ENCODE measurements at regions not wholly inside any gene's neighbourhood (a gene's known extent, or its start where the extent isn't known, plus 50 kb on each side); places are given as distances from the start of the nearest gene placed in this dataset.
A peak's percentile ranks its signal among the peaks of the same experiment; 100 is the strongest.

- Histone ChIP-seq H2AFZ (ENCODE audit: low read length) (no peak overlapping the region), H3K9me3 (ENCODE audit: low read length) (no peaks in the 10 kb centered on the region), H3K36me3 (ENCODE audit: insufficient read depth, low read length) (no peaks in the 10 kb centered on the region), H3K27ac (ENCODE audit: low read length) (no peak overlapping the region), H3K79me2 (ENCODE audit: low read length) (no peaks in the 10 kb centered on the region), H3K4me2 (ENCODE audit: low read depth, low read length, poor library complexity, severe bottlenecking) (no peak overlapping the region), H3K9me2 (replicated peaks; ENCODE audit: insufficient read depth, low read length) (no peaks in the 10 kb centered on the region), H4K20me1 (ENCODE audit: insufficient read depth, low read depth, low read length) (no peaks in the 10 kb centered on the region), H3K4me3 (ENCODE audit: low read length) (no peak overlapping the region), H3K27me3 (ENCODE audit: low read length) (no peaks in the 10 kb centered on the region), H3K4me1 (ENCODE audit: low read length) (no peaks in the 10 kb centered on the region), H3K9ac (ENCODE audit: low read length) (no peak overlapping the region)
- no peak for DNase-seq
These were observed 154.8 kb upstream of the TOM1L1 start for GRCh38 chr17:54745862-54746261.

GRCh38 chr17:54749157-54749556 lies 151.5 kb upstream of the TOM1L1 start:
- H3K9me2 ChIP-seq (replicated peaks; ENCODE audit: insufficient read depth, low read length): no peaks in the 10 kb centered on the region
- no peak overlapping the region for H3K4me3 ChIP-seq (ENCODE audit: low read length)
- H3K4me1 ChIP-seq (ENCODE audit: low read length): no peaks in the 10 kb centered on the region
- H3K9ac ChIP-seq (ENCODE audit: low read length): no peak overlapping the region
- DNase-seq: no peak
- H3K79me2 ChIP-seq (ENCODE audit: low read length): no peaks in the 10 kb centered on the region
- no peaks in the 10 kb centered on the region for H4K20me1 ChIP-seq (ENCODE audit: insufficient read depth, low read depth, low read length)
- H3K27me3 ChIP-seq (ENCODE audit: low read length): no peaks in the 10 kb centered on the region
- H3K27ac ChIP-seq (ENCODE audit: low read length): no peak overlapping the region
- H3K9me3 ChIP-seq (ENCODE audit: low read length): no peaks in the 10 kb centered on the region
- no peaks in the 10 kb centered on the region for H3K36me3 ChIP-seq (ENCODE audit: insufficient read depth, low read length)
- no peak overlapping the region for H3K4me2 ChIP-seq (ENCODE audit: low read depth, low read length, poor library complexity, severe bottlenecking)
- H2AFZ ChIP-seq (ENCODE audit: low read length): no peak overlapping the region

- Histone ChIP-seq H3K4me2 (ENCODE audit: low read depth, low read length, poor library complexity, severe bottlenecking) (no peak overlapping the region), H3K36me3 (ENCODE audit: insufficient read depth, low read length) (no peaks in the 10 kb centered on the region), H2AFZ (ENCODE audit: low read length) (no peak overlapping the region), H3K27ac (ENCODE audit: low read length) (no peak overlapping the region), H3K9me3 (ENCODE audit: low read length) (no peaks in the 10 kb centered on the region), H3K9me2 (replicated peaks; ENCODE audit: insufficient read depth, low read length) (no peaks in the 10 kb centered on the region), H3K9ac (ENCODE audit: low read length) (no peak overlapping the region), H3K79me2 (ENCODE audit: low read length) (no peaks in the 10 kb centered on the region), H3K4me1 (ENCODE audit: low read length) (no peaks in the 10 kb centered on the region), H4K20me1 (ENCODE audit: insufficient read depth, low read depth, low read length) (no peaks in the 10 kb centered on the region), H3K27me3 (ENCODE audit: low read length) (no peaks in the 10 kb centered on the region), H3K4me3 (ENCODE audit: low read length) (no peak overlapping the region)
- DNase-seq: peak; percentile 77
These were observed 146.1 kb upstream of the TOM1L1 start for GRCh38 chr17:54754560-54754959.

- no peak overlapping the region for H3K4me2 ChIP-seq (ENCODE audit: low read depth, low read length, poor library complexity, severe bottlenecking)
- no peak for DNase-seq
- no peak overlapping the region for H3K27ac ChIP-seq (ENCODE audit: low read length)
- no peaks in the 10 kb centered on the region for H4K20me1 ChIP-seq (ENCODE audit: insufficient read depth, low read depth, low read length)
- no peaks in the 10 kb centered on the region for H3K9me2 ChIP-seq (replicated peaks; ENCODE audit: insufficient read depth, low read length)
- H3K9me3 ChIP-seq (ENCODE audit: low read length): peaks cover 10% of the 10 kb centered on the region; the same call in 1 of the 2 replicates
- no peak overlapping the region for H3K4me3 ChIP-seq (ENCODE audit: low read length)
- H2AFZ ChIP-seq (ENCODE audit: low read length): no peak overlapping the region
- H3K36me3 ChIP-seq (ENCODE audit: insufficient read depth, low read length): no peaks in the 10 kb centered on the region
- no peaks in the 10 kb centered on the region for H3K27me3 ChIP-seq (ENCODE audit: low read length)
- no peaks in the 10 kb centered on the region for H3K4me1 ChIP-seq (ENCODE audit: low read length)
- no peaks in the 10 kb centered on the region for H3K79me2 ChIP-seq (ENCODE audit: low read length)
- no peak overlapping the region for H3K9ac ChIP-seq (ENCODE audit: low read length)
These were observed 139.8 kb upstream of the TOM1L1 start for GRCh38 chr17:54760836-54761235.

- Histone ChIP-seq H3K4me3 (ENCODE audit: low read length) (no peak overlapping the region), H2AFZ (ENCODE audit: low read length) (no peak overlapping the region), H3K4me1 (ENCODE audit: low read length) (no peaks in the 10 kb centered on the region), H3K79me2 (ENCODE audit: low read length) (no peaks in the 10 kb centered on the region), H3K36me3 (ENCODE audit: insufficient read depth, low read length) (no peaks in the 10 kb centered on the region), H3K9me2 (replicated peaks; ENCODE audit: insufficient read depth, low read length) (0 out of 2 replicates have a peak, but pooled peaks cover 4% of the 10 kb centered on the region), H3K9ac (ENCODE audit: low read length) (no peak overlapping the region), H4K20me1 (ENCODE audit: insufficient read depth, low read depth, low read length) (no peaks in the 10 kb centered on the region), H3K4me2 (ENCODE audit: low read depth, low read length, poor library complexity, severe bottlenecking) (no peak overlapping the region), H3K9me3 (ENCODE audit: low read length) (no peaks in the 10 kb centered on the region), H3K27me3 (ENCODE audit: low read length) (0 out of 2 replicates have a peak, but pooled peaks cover 3% of the 10 kb centered on the region), H3K27ac (ENCODE audit: low read length) (no peak overlapping the region)
- no peak for DNase-seq
These were observed 129.8 kb upstream of the TOM1L1 start for GRCh38 chr17:54770836-54771235.

- H3K36me3 ChIP-seq (ENCODE audit: insufficient read depth, low read length): no peaks in the 10 kb centered on the region
- no peaks in the 10 kb centered on the region for H3K4me1 ChIP-seq (ENCODE audit: low read length)
- H4K20me1 ChIP-seq (ENCODE audit: insufficient read depth, low read depth, low read length): no peaks in the 10 kb centered on the region
- H3K27ac ChIP-seq (ENCODE audit: low read length): no peak overlapping the region
- no peak overlapping the region for H3K4me2 ChIP-seq (ENCODE audit: low read depth, low read length, poor library complexity, severe bottlenecking)
- H3K4me3 ChIP-seq (ENCODE audit: low read length): no peak overlapping the region
- 0 out of 2 replicates have a peak, but pooled peaks cover 4% of the 10 kb centered on the region for H3K9me2 ChIP-seq (replicated peaks; ENCODE audit: insufficient read depth, low read length)
- 0 out of 2 replicates have a peak, but pooled peaks cover 3% of the 10 kb centered on the region for H3K27me3 ChIP-seq (ENCODE audit: low read length)
- DNase-seq: no peak
- H3K79me2 ChIP-seq (ENCODE audit: low read length): no peaks in the 10 kb centered on the region
- H2AFZ ChIP-seq (ENCODE audit: low read length): no peak overlapping the region
- H3K9me3 ChIP-seq (ENCODE audit: low read length): no peaks in the 10 kb centered on the region
- H3K9ac ChIP-seq (ENCODE audit: low read length): no peak overlapping the region
These were observed 129.2 kb upstream of the TOM1L1 start for GRCh38 chr17:54771409-54771915.

- no peak overlapping the region for H3K27ac ChIP-seq (ENCODE audit: low read length)
- no peaks in the 10 kb centered on the region for H3K27me3 ChIP-seq (ENCODE audit: low read length)
- no peaks in the 10 kb centered on the region for H3K36me3 ChIP-seq (ENCODE audit: insufficient read depth, low read length)
- no peaks in the 10 kb centered on the region for H4K20me1 ChIP-seq (ENCODE audit: insufficient read depth, low read depth, low read length)
- no peak overlapping the region for H3K4me3 ChIP-seq (ENCODE audit: low read length)
- no peaks in the 10 kb centered on the region for H3K9me3 ChIP-seq (ENCODE audit: low read length)
- no peak overlapping the region for H3K4me2 ChIP-seq (ENCODE audit: low read depth, low read length, poor library complexity, severe bottlenecking)
- H3K79me2 ChIP-seq (ENCODE audit: low read length): no peaks in the 10 kb centered on the region
- H2AFZ ChIP-seq (ENCODE audit: low read length): no peak overlapping the region
- H3K9ac ChIP-seq (ENCODE audit: low read length): no peak overlapping the region
- H3K9me2 ChIP-seq (replicated peaks; ENCODE audit: insufficient read depth, low read length): no peaks in the 10 kb centered on the region
- H3K4me1 ChIP-seq (ENCODE audit: low read length): no peaks in the 10 kb centered on the region
- DNase-seq: no peak
These were observed 120.4 kb upstream of the TOM1L1 start for GRCh38 chr17:54780238-54780637.

- Histone ChIP-seq H3K79me2 (ENCODE audit: low read length) (no peaks in the 10 kb centered on the region), H3K4me1 (ENCODE audit: low read length) (no peaks in the 10 kb centered on the region), H2AFZ (ENCODE audit: low read length) (no peak overlapping the region), H4K20me1 (ENCODE audit: insufficient read depth, low read depth, low read length) (no peaks in the 10 kb centered on the region), H3K9me3 (ENCODE audit: low read length) (no peaks in the 10 kb centered on the region), H3K27me3 (ENCODE audit: low read length) (no peaks in the 10 kb centered on the region), H3K4me3 (ENCODE audit: low read length) (no peak overlapping the region), H3K9ac (ENCODE audit: low read length) (no peak overlapping the region), H3K9me2 (replicated peaks; ENCODE audit: insufficient read depth, low read length) (no peaks in the 10 kb centered on the region), H3K4me2 (ENCODE audit: low read depth, low read length, poor library complexity, severe bottlenecking) (no peak overlapping the region), H3K27ac (ENCODE audit: low read length) (no peak overlapping the region), H3K36me3 (ENCODE audit: insufficient read depth, low read length) (no peaks in the 10 kb centered on the region)
- no peak for DNase-seq
These were observed 119.3 kb upstream of the TOM1L1 start for GRCh38 chr17:54781389-54781788.

- Histone ChIP-seq H3K79me2 (ENCODE audit: low read length) (no peaks in the 10 kb centered on the region), H3K27ac (ENCODE audit: low read length) (no peak overlapping the region), H3K9me2 (replicated peaks; ENCODE audit: insufficient read depth, low read length) (no peaks in the 10 kb centered on the region), H3K36me3 (ENCODE audit: insufficient read depth, low read length) (no peaks in the 10 kb centered on the region), H3K4me2 (ENCODE audit: low read depth, low read length, poor library complexity, severe bottlenecking) (no peak overlapping the region), H3K4me3 (ENCODE audit: low read length) (no peak overlapping the region), H3K9ac (ENCODE audit: low read length) (no peak overlapping the region), H3K4me1 (ENCODE audit: low read length) (no peaks in the 10 kb centered on the region), H3K27me3 (ENCODE audit: low read length) (no peaks in the 10 kb centered on the region), H2AFZ (ENCODE audit: low read length) (no peak overlapping the region), H3K9me3 (ENCODE audit: low read length) (no peaks in the 10 kb centered on the region), H4K20me1 (ENCODE audit: insufficient read depth, low read depth, low read length) (no peaks in the 10 kb centered on the region)
- DNase-seq: no peak
These were observed 116.3 kb upstream of the TOM1L1 start for GRCh38 chr17:54784305-54784704.
